Stimulated activated CD8-positive, alpha-beta memory T cell treated with anti-CD3 and anti-CD28 coated beads, Interleukin-7, amount 100 ng/mL, for 24 hours (primary cell): ENCODE measurements at regions not wholly inside any gene's neighbourhood (a gene's known extent, or its start where the extent isn't known, plus 50 kb on each side); places are given as distances from the start of the nearest gene placed in this dataset.
"Not testable (repeated sequence)": the region's sequence is repeated elsewhere in the genome, so short reads cannot be mapped to it uniquely, and the experiment has no call there.

Experiments
- DNase-seq: peaks from one replicate; pipeline ENCODE4 v3.0.0-alpha.2; 2020; ENCODE audit warnings: low read depth

DNA sequence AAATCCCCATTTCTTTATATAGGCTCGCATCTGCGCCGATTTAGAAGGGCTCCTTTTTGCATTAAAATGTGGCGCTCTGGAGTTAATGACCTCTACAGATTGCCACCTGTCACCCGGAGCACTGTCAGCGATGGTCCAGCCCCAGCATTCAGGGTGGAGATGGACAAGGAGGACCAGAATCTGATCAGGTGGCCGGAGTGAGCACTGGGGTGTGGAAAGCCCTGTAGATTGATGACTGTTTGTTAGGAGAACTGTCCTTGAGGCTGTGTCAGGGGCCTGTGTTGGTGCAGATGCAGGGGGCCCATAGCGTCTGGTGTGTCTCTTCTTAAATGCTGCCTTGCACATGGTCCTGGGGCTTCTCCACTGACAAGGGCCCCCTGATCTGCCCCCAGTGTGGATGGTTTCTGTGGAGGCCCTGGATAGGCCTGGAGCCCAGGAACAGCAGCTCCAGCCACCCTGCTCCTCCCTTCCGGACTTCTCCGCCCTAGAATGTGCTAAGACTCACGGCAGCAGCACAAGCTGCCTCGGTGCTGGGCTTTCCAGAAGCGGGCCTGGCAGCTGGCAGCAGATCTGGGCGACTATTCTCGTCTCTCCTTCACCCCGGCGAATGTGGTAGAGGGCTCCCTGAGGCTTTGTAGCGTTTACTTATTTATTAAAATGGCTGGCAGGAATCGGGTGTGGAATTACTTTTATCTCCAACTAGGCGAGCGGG, 1333.3 kb downstream of the BRD1 start:
- no peak for DNase-seq

DNA sequence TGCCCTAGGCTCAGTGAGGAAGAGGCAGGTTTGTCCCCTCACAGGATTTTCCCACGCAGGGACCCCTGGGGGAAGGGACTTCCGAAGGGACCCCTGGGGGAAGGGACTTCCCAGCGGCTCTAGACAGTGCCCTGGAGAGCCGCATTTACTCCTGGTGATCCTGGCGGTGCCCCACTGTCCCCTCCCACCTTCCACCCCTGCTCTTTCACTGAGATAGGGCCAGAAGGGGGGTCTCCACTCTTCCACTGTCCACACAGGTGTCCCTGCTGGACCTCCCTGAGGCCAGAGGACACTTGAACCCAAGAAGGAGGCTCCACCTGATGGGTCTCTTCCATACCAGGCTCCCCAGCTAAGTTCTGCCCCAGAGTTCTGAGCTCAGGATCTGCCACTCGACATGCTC, 1333.9 kb downstream of the BRD1 start:
- no peak for DNase-seq

DNA sequence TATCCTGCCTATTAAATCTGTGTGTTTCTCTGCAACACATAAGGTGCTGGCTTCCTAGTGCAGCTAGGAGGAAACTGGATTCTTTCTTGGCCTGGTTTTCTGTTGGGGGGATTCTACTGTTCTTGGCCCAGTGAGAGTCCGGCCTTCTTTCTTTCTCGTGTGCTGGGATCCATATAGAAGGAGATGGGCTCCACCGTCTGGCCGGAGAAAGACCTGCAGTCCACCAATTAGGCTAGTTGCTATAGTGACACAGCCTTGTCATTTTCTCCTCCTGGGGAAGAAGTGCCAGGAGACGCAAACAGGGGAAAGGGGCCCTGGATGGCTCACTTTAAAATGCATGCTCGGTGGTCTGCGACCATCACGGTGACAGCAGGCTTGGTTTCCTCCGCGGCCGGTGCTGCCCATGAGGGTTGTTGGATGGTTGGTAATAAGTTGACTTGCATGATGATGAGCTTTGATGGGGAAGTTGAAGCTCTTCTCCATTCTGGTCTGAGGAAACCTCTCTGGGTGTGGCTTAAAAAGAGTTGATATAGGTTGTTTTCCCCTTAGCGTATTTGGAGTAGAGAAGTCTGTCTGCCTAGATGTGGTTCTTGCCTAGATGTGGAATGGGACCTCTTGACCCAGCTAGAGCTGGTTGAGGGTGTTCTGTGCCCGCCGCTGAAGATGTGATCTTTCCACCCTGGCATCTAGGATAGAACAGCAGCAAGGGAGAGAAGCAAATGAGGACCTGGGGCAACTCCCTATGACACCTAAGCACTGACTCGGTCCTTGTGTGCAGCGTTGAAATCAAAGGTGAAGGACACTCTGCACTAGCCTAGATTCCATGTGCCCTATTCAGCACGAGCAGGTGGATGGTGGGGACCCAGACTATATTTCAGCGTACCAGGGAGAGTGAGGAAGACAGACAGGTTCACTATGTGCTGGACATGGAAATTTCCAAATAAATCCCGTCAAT, 1335.0 kb downstream of the BRD1 start:
- DNase-seq, result no peak

- no peak for DNase-seq
These were observed 1336.2 kb downstream of the BRD1 start for GRCh38 chr22:48491451-48491941.

DNA sequence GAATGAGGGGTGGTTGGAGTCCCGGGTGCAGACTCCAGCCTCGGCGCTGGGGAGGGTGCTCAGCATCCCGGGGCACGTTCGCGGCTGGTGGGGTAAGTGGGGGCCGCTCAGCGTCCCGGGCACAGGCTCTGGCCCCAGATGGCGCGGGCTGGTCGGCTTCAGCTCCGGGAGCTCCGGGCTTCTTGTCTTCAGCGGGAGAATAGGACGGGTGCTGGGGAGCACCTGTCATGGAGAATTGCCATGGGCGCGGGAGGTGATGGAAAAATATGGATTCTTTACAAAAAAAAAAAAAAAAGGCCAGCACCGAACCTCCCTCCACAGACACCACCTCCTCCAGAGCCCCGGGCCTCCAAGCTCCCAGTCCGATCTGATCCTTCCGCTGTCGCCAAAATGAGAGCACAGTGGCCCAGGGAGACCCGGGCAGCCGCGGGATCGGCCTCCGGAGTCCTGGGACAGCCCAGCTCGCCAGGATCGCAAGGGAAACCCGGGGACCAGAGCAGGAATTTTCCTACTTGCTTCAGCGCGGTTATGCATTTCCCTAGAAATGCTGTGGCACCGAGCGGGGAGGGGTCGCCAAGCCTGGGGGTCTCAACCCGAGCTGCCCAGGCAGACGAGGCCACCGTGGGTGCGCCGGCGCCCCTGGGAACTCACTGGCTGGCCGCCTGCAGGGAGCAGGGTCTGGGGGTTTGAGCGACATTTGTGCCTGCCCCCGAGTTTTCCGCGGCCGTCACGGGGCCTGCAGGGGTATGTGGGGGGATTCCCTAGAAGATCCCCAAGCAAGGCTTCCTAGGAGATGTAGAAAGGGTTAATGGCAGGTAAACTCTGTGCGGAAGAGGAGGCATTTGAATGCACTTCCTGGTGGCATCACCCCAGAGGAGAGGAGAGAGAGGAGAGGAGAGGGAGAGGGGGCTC, 1336.9 kb downstream of the BRD1 start:
- no peak for DNase-seq

GRCh38 chr22:48489551-48490499, 1337.8 kb downstream of the BRD1 start:
- DNase-seq, result no peak

- DNase-seq, result no peak
These were observed 1338.8 kb downstream of the BRD1 start for GRCh38 chr22:48488611-48489511.

DNA sequence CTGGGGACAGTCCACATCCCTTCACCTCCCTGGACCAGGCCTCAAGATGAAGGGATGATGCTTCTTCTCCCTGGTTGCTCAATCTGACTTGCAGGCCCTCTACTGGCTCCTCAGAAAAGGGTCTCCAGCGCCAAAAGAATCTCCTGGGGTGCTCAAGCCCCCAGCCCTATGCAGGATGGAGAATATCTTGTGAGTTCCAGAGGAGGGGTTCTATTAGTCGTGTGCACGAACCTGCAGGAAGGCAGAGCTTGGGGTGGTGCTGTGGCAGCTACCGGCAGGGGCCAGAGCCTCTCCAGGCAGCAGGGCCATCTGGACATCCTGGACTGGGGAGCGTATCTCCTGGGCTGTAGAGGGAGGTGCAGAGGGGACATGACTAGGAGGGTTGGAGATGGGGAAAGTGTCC, 1339.5 kb downstream of the BRD1 start:
- DNase-seq, result no peak

DNA sequence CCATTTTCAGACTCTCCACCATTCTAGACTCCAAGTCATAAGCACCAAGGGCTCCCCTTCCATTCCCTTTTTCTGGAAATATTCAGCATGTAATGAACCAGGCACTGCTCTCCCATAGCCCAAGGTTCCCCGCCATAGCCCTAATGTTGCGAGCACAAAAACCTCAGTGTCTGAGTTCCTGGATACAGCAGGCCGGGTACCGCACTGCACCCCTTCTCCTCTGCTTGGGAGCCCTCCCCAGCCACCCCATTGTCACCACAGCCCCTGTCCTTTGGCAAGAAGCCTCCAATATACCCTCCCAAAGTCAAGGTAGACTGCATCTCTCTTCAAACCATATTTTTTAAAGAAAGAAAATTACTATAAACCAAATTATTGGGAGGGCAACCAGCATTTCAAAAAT, 1341.1 kb downstream of the BRD1 start:
- no peak for DNase-seq

DNA sequence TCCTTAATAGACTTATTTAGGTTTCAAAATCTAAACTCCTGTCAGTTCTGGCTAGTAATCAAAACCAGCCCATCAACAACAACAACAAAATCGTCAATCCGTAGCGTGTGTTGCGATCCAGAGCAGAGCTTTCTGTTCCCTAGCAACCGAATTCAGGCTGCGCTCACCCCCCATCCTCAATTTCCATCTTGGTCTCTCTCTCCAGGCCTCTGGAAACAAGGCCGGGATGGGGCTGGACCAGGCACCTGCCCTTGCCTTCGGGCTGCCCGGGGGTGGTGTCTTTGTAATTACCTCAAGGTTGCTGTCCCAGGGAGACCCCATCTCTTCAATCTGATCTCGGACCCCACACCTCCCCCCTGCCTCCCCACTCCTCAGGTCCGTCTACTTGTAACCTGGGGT, 1341.5 kb downstream of the BRD1 start:
- DNase-seq, result no peak

GRCh38 chr22:48485149-48486133, 1342.2 kb downstream of the BRD1 start:
- no peak for DNase-seq

DNA sequence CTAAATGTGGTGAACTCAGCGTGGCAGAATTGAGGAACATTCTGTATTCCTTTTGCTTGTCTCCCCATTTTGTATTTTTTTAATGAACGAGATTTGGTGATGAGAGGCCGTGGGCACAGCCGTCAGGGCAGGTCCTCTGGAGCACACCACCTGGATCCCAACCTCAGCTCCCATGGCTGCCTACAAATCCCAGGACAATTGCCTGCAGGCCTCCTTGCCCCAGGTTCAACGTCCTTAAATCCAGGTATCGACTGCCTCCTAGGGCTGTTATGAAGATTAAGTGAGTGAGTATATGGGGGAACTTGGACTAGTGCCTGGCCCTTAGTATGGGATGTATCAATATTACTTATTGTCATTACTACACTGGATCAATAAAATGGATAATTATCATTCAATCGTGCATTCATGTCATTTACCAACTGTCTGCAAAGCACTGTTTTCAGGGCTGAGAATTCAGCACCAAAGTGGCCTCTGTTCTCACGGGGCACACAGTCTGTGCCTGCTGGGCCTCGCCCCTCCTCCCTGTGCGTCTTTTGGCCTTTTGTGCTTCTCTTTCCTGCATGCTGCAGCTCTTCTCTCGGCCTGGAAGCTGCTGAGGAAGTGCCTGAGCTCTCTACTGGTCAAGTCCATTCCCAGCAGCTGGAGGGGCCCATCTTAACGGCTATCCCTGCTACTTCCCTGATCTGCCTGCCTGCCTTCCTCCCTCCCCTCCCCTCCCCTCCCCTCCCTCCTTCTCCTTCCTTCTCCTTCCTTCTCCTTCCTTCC, 1343.7 kb downstream of the BRD1 start:
- DNase-seq, result no peak

DNA sequence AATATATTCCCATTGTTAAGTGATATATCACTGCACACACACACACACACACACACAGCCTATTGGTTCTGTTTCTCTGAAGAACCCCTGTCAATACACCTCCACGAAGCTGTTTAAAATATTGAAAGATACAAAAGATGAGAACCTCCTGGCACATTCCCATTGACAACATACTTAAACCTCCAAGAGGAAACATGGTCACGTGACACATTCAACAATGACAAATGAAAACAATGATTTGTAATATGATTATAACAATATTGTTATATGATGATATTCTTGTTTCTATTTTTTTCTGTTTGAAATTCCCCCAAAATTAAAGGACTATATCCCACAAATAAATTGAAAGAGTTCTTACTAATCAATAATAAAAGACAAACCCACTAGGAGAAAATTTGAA, 1344.9 kb downstream of the BRD1 start:
- DNase-seq, result no peak

DNA sequence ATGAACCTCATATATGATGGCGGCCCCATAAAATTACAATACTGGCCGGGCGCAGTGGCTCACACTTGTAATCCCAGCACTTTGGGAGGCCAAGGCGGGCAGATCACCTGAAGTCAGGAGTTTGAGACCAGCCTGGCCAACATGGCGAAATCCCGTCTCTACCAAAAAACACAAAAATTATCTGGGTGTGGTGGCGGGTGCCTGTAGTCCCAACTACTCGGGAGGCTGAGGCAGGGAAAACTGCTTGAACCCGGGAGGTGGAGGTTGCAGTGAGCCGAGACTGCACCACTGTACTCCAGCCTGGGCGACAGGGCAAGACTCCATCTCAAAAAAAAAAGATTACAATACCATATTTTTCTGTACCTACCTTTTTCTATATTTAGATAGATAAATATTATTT, 1345.5 kb downstream of the BRD1 start:
- DNase-seq, result not testable (repeated sequence)

DNA sequence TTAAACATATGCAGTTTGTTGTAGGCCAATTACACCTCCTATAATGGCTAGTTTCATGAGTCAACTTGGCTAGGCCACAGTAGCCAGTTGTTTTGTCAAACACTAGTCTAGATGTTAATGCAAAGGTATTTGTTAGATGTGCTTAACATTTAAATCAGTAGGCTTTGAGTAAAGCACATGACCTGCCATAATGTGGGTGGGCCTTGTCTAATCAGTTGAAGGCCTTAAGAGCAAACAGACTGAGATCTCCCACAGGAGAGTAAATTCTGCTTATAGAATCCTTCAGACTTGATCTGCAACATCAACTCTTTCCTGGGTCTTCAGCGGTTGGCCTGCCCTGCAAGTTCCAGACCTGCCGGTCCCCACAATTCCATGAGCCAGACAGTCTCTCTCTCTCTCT, 1345.9 kb downstream of the BRD1 start:
- DNase-seq, result no peak

DNA sequence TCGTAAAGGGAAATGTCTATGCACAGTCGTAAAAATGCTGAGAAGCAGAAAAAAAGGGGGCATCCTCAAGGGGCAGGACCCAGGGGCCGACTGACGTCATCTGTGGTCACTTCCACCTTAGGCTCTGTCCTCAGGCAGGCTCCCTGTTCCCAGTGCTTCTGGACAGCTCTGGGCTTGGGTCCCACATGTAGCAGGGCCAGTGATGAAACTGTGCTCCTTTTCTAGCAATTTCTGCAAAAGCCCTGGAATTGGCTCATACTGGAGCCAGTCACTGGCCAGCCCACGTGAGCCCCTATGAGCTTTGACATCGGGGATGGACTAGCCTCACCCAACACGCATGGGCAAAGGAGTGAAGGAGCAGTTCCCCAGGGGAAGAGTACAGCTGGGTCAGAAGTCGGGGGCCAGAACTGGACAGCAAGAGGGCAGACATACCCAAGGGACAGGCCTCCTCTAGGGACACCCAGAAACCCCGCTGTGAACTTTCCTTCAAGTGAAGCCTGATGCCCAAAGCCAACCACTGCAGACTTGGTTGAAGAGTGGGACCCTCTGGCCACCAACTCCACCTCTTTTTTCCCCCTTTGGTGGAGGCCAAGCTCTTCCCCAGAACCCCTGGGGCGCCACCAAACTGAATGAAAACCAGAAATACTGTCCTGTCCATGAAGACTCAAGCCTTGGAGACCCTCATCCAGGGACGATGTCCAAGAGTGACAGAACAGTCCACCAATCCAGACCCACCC, 1349.0 kb downstream of the BRD1 start:
- DNase-seq, result no peak

GRCh38 chr22:48478124-48478523, 1349.5 kb downstream of the BRD1 start:
- DNase-seq, result no peak
